Psoas muscle (tissue), 7 donors: ENCODE measurements at regions not wholly inside any gene's neighbourhood (a gene's known extent, or its start where the extent isn't known, plus 50 kb on each side); places are given as distances from the start of the nearest gene placed in this dataset.

ENCODE experiments used
- ATAC-seq, 4 donors: fragments of 200-7000 bp; cut with Tn5 transposase; one replicate each; pipeline ENCODE4 v1.9.1; 2020; ENCODE audit warnings: moderate library complexity in 3 of 4, mild to moderate bottlenecking in 2 of 4
- DNase-seq, 2 donors: peaks; one replicate each; pipeline ENCODE4 v3.0.0-alpha.2; 2020
- H3K27ac ChIP-seq: fragments of 200-600 bp; one replicate; pipeline ENCODE4 v1.8.0; 2022
- H3K27me3 ChIP-seq, 3 donors: fragments of 200-600 bp in 1 of 3; one replicate each; pipeline versions ENCODE4 v1.6.1 to v1.8.0; 2013 to 2022; ENCODE audit warnings: low read length in 2 of 3, mild to moderate bottlenecking in 2 of 3, moderate library complexity in 1 of 3; ENCODE audit not compliant: insufficient read depth in 3 of 3
- H3K36me3 ChIP-seq, 2 donors: fragments of 200-600 bp in 1 of 2; one replicate each; pipeline versions ENCODE4 v1.6.1 to v1.8.0; 2013 to 2022; ENCODE audit warnings: low read depth in 1 of 2, mild to moderate bottlenecking in 1 of 2, moderate library complexity in 1 of 2; ENCODE audit not compliant: insufficient read depth in 1 of 2
- H3K4me1 ChIP-seq: fragments of 200-600 bp; one replicate; pipeline ENCODE4 v1.8.0; 2022
- H3K4me3 ChIP-seq: fragments of 200-600 bp; one replicate; pipeline ENCODE4 v1.8.0; 2022; ENCODE audit warnings: mild to moderate bottlenecking
- H3K9me3 ChIP-seq: fragments of 200-600 bp; one replicate; pipeline ENCODE4 v1.8.0; 2022
- WGBS, 3 donors: extraction: QIAGEN DNeasy Blood & Tissue Kit; methylation state at CpG; one replicate each; pipeline versions ENCODE4 v1.1.6 to v1.1.7; 2013; 5-methylcytosine and 5-hydroxymethylcytosine counted together
- intact Hi-C, 2 donors: fragments of 100-400 bp; cut with DNase I; formaldehyde crosslinking; loops; one replicate each; pipeline versions ENCODE4 v1.11.0 to v1.14.2; 2022
- TF ChIP-seq, protein P1 (sequence below): fragments of 200-600 bp; IDR thresholded peaks from one replicate; pipeline ENCODE4 v1.8.0; 2022; ENCODE audit warnings: antibody characterized with exemption
- donor health status: healthy with polysubstance abuse.
- donor health status: DM: no; HTN: no; CAD: no; lungs with moderate emphysema.
- donor health status: Bipolar disorder and iron deficiency.
- donor health status: healthy.
- donor health status: DM: yes; HTN: yes; CAD: no.
- donor health status: DM: no; HTN: no; CAD: no.
- donor health status: DM: yes; HTN: yes; CAD: no.

DNA sequence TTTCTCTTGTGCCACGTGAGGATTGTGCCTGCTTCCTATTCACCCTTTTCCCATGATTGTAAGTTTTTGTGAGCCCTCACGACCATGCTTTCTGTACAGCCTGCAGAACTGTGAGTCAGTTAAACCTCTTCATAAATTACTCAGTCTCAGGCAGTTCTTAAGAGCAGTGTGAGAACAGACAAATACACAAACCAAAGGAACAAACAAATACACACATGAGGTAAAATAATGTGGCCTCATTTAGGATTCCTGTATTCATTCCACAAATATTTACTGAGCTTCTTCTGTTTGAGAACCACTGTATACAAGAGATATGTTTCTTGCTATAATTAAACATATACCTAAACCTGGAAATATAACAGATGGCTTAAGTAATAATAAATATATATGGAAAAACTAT, 760.3 kb downstream of the CDH9 start:
- 46 to 53% (median 50%) methylated on average over 2 of the region's 2 CpGs for WGBS, 3 donors
- H3K36me3 ChIP-seq = no peaks in the 10 kb centered on the region
- H3K27me3 ChIP-seq = no peaks in the 10 kb centered on the region
- DNase-seq (no peak), ATAC-seq (no peak)
- no peaks in the 10 kb centered on the region for H3K4me1 ChIP-seq
- TF ChIP-seq, protein P1, sequence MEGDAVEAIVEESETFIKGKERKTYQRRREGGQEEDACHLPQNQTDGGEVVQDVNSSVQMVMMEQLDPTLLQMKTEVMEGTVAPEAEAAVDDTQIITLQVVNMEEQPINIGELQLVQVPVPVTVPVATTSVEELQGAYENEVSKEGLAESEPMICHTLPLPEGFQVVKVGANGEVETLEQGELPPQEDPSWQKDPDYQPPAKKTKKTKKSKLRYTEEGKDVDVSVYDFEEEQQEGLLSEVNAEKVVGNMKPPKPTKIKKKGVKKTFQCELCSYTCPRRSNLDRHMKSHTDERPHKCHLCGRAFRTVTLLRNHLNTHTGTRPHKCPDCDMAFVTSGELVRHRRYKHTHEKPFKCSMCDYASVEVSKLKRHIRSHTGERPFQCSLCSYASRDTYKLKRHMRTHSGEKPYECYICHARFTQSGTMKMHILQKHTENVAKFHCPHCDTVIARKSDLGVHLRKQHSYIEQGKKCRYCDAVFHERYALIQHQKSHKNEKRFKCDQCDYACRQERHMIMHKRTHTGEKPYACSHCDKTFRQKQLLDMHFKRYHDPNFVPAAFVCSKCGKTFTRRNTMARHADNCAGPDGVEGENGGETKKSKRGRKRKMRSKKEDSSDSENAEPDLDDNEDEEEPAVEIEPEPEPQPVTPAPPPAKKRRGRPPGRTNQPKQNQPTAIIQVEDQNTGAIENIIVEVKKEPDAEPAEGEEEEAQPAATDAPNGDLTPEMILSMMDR = no peak
- no peak overlapping the region for H3K4me3 ChIP-seq
- H3K9me3 ChIP-seq = no peaks in the 10 kb centered on the region
- intact Hi-C loops = no loop called here
- H3K27ac ChIP-seq = no peak overlapping the region

DNA sequence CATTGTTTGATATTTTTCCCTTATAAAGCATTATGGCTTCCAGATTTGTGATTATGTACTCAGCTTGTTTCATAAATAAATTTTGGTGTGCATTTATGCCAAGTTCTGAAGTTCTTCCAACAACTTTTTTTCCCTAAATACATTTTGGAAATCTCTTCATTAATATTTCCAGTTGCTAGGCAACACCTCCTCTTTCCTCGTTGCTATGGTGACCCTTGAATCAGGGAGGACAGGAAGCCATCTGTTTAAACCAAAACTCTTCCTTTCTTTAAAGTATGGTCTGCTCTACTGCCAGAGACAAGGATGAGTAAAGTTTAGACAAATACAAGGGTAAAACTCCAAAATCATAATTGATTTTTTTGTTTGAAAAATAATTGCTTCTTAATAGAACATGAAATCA, 779.3 kb downstream of the CDH9 start:
- Histone ChIP-seq H3K27me3 (no peaks in the 10 kb centered on the region), H3K4me1 (no peaks in the 10 kb centered on the region), H3K4me3 (no peak overlapping the region), H3K27ac (no peak overlapping the region), H3K9me3 (peaks cover 10% of the 10 kb centered on the region), H3K36me3 (no peaks in the 10 kb centered on the region)
- 40 to 50% (median 46%) methylated on average over 1 of the region's 1 CpG for WGBS, 3 donors
- TF ChIP-seq, protein P1 = no peak
- no peak for DNase-seq
- intact Hi-C loops = no loop called here
- no peak for ATAC-seq

DNA sequence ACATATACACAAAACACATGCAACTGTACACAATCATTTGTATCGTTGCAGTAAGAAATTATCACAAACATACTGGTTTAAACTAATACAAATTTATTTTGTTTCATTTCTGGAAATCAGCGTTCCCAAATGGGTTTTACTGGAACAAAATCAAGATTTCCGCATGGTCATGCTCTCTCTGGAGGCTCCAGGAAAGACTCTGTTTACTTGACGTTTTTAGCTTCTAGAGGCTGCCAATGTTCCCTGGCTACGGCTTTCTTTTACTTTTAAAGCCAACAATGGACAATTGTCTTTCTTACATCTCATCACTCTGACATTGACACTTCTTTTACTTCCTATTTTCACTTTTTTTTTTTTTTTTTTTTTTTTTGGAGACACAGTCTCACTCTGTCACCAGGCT, 793.1 kb downstream of the CDH9 start:
- Histone ChIP-seq H3K27me3 (no peaks in the 10 kb centered on the region), H3K27ac (no peak overlapping the region), H3K36me3 (no peaks in the 10 kb centered on the region), H3K9me3 (no peaks in the 10 kb centered on the region), H3K4me3 (no peak overlapping the region), H3K4me1 (no peaks in the 10 kb centered on the region)
- DNase-seq (no peak), ATAC-seq (no peak)
- TF ChIP-seq, protein P1 = no peak
- intact Hi-C loops = no loop called here
- 69 to 72% (median 69%) methylated on average over 5 of the region's 5 CpGs for WGBS, 3 donors

DNA sequence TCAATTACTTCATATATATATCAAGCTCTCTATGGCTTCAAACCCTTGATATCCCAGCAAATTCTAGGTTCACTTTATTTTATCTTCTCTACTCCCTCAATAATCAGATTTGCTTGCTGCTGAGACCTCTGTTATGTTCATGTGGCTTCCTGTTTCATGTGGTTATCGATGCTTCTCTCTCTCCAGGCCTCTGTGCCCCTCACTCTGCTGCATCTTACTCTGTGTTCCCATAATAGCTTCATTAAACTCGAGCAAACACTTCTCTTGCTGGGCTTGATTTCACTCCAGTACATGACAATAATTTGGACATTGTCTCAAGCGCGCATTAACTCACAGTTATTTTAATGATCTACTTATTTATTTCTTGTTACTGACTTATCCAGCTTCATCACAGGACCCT, 798.8 kb downstream of the CDH9 start:
- ATAC-seq (no peak), DNase-seq (no peak)
- Histone ChIP-seq H3K36me3 (no peaks in the 10 kb centered on the region), H3K4me3 (no peak overlapping the region), H3K27me3 (no peaks in the 10 kb centered on the region), H3K27ac (no peak overlapping the region), H3K4me1 (no peaks in the 10 kb centered on the region), H3K9me3 (no peaks in the 10 kb centered on the region)
- TF ChIP-seq, protein P1 = no peak
- intact Hi-C loops = no loop called here
- WGBS, 3 donors = 73 to 79% (median 75%) methylated on average over 4 of the region's 4 CpGs

DNA sequence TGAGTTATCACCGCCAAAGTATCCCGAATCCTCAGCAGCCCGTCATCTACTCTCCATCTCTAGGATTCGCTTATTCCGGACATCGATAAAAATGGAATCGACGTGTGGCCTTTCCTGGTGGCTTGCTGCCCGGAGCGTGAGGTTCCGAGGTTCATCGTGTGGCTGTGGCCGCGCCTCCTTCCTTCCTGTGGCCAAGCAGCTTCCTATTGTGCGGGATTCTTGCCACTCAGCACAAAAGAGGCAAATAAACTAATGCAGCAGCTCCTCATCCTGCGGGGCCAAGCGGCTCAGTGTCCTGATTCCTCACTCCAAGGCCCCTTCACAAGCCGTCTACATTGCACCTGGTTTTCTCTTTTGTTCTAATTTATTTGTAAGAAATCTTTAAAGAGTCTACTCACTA, 800.9 kb downstream of the CDH9 start:
- Histone ChIP-seq H3K4me1 (no peaks in the 10 kb centered on the region), H3K27ac (no peak overlapping the region), H3K36me3 (no peaks in the 10 kb centered on the region), H3K4me3 (no peak overlapping the region), H3K27me3 (no peaks in the 10 kb centered on the region), H3K9me3 (no peaks in the 10 kb centered on the region)
- intact Hi-C loops = no loop called here
- 90 to 95% (median 91%) methylated on average over 18 of the region's 18 CpGs for WGBS, 3 donors
- no peak for DNase-seq
- no peak for ATAC-seq
- TF ChIP-seq, protein P1 = no peak
